NT2/D1 (cell line): ENCODE measurements at regions not wholly inside any gene's neighbourhood (a gene's known extent, or its start where the extent isn't known, plus 50 kb on each side); places are given as distances from the start of the nearest gene placed in this dataset.

ENCODE experiments used
- YY1 ChIP-seq: IDR thresholded peaks from 2 replicates; pipeline ENCODE4 v1.6.1; 2011; ENCODE audit not compliant: insufficient read length, insufficient read depth
- ZNF274 ChIP-seq: IDR thresholded peaks from 2 replicates; pipeline ENCODE4 v1.6.1; 2011; ENCODE audit warnings: mild to moderate bottlenecking, low read depth, low read length

- TF ChIP-seq ZNF274 (no peak), YY1 (no peak)
Measured at GRCh38 chr4:132504438-132504837, 644.7 kb upstream of the PCDH10 start.
